ENCODE measurements at regions not wholly inside any gene's neighbourhood (a gene's known extent, or its start where the extent isn't known, plus 50 kb on each side); places are given as distances from the start of the nearest gene placed in this dataset.

GRCh38 chr15:35667908-35668307 is 121.9 kb upstream of the DPH6 start:
- TF ChIP-seq EZH2 (IDR thresholded peaks at IDR 0.05; ENCODE audit: low read depth) (no peak), CTCF (conservative IDR thresholded peaks at IDR 0.05) (no peak)
- H3F3A ChIP-seq (ENCODE audit: insufficient read depth, low read depth) = no peaks in the 10 kb centered on the region
- intact Hi-C loops (cut with micrococcal nuclease; ENCODE audit: unreplicated experiment) = no loop called here
- H3K27me3 ChIP-seq (ENCODE audit: insufficient read depth, low read depth) = no peaks in the 10 kb centered on the region
- H3K9me3 ChIP-seq (ENCODE audit: insufficient read depth, low read depth) = no peaks in the 10 kb centered on the region
- H3K9me2 ChIP-seq (ENCODE audit: insufficient read depth) = no peaks in the 10 kb centered on the region
- H3K79me2 ChIP-seq (ENCODE audit: low read depth) = no peaks in the 10 kb centered on the region
- H4K20me1 ChIP-seq (ENCODE audit: insufficient read depth) = no peaks in the 10 kb centered on the region
- no peak overlapping the region for H2AFZ ChIP-seq
- no peak overlapping the region for H3K4me3 ChIP-seq
- H3K27ac ChIP-seq = no peak overlapping the region
- POLR2A ChIA-PET (ENCODE audit: unreplicated experiment) = no interaction called here
- H3K4me1 ChIP-seq (replicated peaks; ENCODE audit: insufficient read depth) = no peaks in the 10 kb centered on the region
- no peak overlapping the region for H3K4me2 ChIP-seq
- BruUV-seq (replicated peaks) = no TSS peak
- CTCF ChIA-PET = no interaction called here
- no peaks in the 10 kb centered on the region for H3K36me3 ChIP-seq (ENCODE audit: low read depth)
- no peak for DNase-seq

DNA sequence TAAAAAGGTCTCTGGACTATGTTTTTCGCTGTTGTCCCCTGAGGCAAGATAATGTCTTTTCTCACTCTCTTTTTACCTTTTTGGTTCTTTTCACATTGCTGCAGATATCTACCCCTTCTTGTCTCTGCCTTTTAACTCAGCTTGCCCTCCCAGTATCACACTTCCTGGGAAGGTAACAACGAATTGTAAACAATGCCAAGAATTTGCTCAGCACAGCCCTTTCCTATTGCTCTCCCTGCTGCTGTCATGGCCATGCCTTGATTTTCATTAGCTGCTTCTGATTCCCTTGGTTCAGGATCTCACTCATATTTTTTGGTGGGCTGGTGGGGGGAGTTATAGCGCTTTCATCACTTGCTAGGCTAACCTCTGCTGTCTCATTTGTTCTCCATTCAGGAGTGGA is 123.1 kb upstream of the DPH6 start:
- POLR2A ChIA-PET (ENCODE audit: unreplicated experiment) = no interaction called here

GRCh38 chr15:35669432-35670045 is 123.6 kb upstream of the DPH6 start:
- no peak overlapping the region for H3K4me2 ChIP-seq
- no peaks in the 10 kb centered on the region for H3K27me3 ChIP-seq (ENCODE audit: insufficient read depth, low read depth)
- BruUV-seq (replicated peaks) = no TSS peak
- H4K20me1 ChIP-seq (ENCODE audit: insufficient read depth) = no peaks in the 10 kb centered on the region
- H2AFZ ChIP-seq = no peak overlapping the region
- DNase-seq = no peak
- intact Hi-C loops (cut with micrococcal nuclease; ENCODE audit: unreplicated experiment) = no loop called here
- ChIA-PET CTCF (no interaction called here), POLR2A (ENCODE audit: unreplicated experiment) (no interaction called here)
- H3K27ac ChIP-seq = no peak overlapping the region
- TF ChIP-seq CTCF (conservative IDR thresholded peaks at IDR 0.05) (no peak), EZH2 (IDR thresholded peaks at IDR 0.05; ENCODE audit: low read depth) (no peak)
- no peaks in the 10 kb centered on the region for H3K79me2 ChIP-seq (ENCODE audit: low read depth)
- H3K4me3 ChIP-seq = no peak overlapping the region
- no peaks in the 10 kb centered on the region for H3K9me2 ChIP-seq (ENCODE audit: insufficient read depth)
- H3K36me3 ChIP-seq (ENCODE audit: low read depth) = no peaks in the 10 kb centered on the region
- H3K4me1 ChIP-seq (replicated peaks; ENCODE audit: insufficient read depth) = no peaks in the 10 kb centered on the region
- no peaks in the 10 kb centered on the region for H3F3A ChIP-seq (ENCODE audit: insufficient read depth, low read depth)
- H3K9me3 ChIP-seq (ENCODE audit: insufficient read depth, low read depth) = no peaks in the 10 kb centered on the region

More for the DNA sequence above, 123.1 kb upstream of the DPH6 start:
- BruUV-seq (replicated peaks) = no TSS peak
- Histone ChIP-seq H3K9me2 (ENCODE audit: insufficient read depth) (no peaks in the 10 kb centered on the region), H3K27ac (no peak overlapping the region), H3F3A (ENCODE audit: insufficient read depth, low read depth) (no peaks in the 10 kb centered on the region), H3K4me2 (no peak overlapping the region), H3K27me3 (ENCODE audit: insufficient read depth, low read depth) (no peaks in the 10 kb centered on the region), H3K4me1 (replicated peaks; ENCODE audit: insufficient read depth) (no peaks in the 10 kb centered on the region), H3K4me3 (no peak overlapping the region), H3K9me3 (ENCODE audit: insufficient read depth, low read depth) (no peaks in the 10 kb centered on the region), H2AFZ (no peak overlapping the region), H3K79me2 (ENCODE audit: low read depth) (no peaks in the 10 kb centered on the region), H4K20me1 (ENCODE audit: insufficient read depth) (no peaks in the 10 kb centered on the region), H3K36me3 (ENCODE audit: low read depth) (no peaks in the 10 kb centered on the region)
- intact Hi-C loops (cut with micrococcal nuclease; ENCODE audit: unreplicated experiment) = no loop called here
- TF ChIP-seq CTCF (conservative IDR thresholded peaks at IDR 0.05) (no peak), EZH2 (IDR thresholded peaks at IDR 0.05; ENCODE audit: low read depth) (no peak)
- no peak for DNase-seq
- CTCF ChIA-PET = no interaction called here

Measured in PC-9 (cell line).